Activated naive CD4-positive, alpha-beta T cell treated with anti-CD3 and anti-CD28 coated beads, Interleukin-2, amount 50 U/mL, for 24 hours (primary cell): ENCODE measurements at regions not wholly inside any gene's neighbourhood (a gene's known extent, or its start where the extent isn't known, plus 50 kb on each side); places are given as distances from the start of the nearest gene placed in this dataset.

Source experiments
- H3K27ac Mint-ChIP-seq: one replicate; pipeline ENCODE4 v1.8.0; 2021; ENCODE audit warnings: mild to moderate bottlenecking, mixed read lengths
- H3K27me3 Mint-ChIP-seq: one replicate; pipeline ENCODE4 v1.8.0; 2021; ENCODE audit warnings: mixed read lengths
- H3K36me3 Mint-ChIP-seq: one replicate; pipeline ENCODE4 v1.8.0; 2021; ENCODE audit warnings: mixed read lengths
- H3K4me1 Mint-ChIP-seq: one replicate; pipeline ENCODE4 v1.8.0; 2021; ENCODE audit warnings: mixed read lengths
- H3K4me3 Mint-ChIP-seq: one replicate; pipeline ENCODE4 v1.8.0; 2021; ENCODE audit warnings: mild to moderate bottlenecking, mixed read lengths
- H3K9me3 Mint-ChIP-seq: one replicate; pipeline ENCODE4 v1.8.0; 2021; ENCODE audit warnings: mixed read lengths

- H3K36me3 Mint-ChIP-seq: no peaks in the 10 kb centered on the region
- peaks cover 11% of the 10 kb centered on the region for H3K9me3 Mint-ChIP-seq
- H3K4me3 Mint-ChIP-seq: no peak overlapping the region
- no peaks in the 10 kb centered on the region for H3K27me3 Mint-ChIP-seq
- H3K4me1 Mint-ChIP-seq: no peaks in the 10 kb centered on the region
- no peak overlapping the region for H3K27ac Mint-ChIP-seq
Measured at GRCh38 chr14:28097585-28097984, 669.0 kb upstream of the FOXG1 start.

GRCh38 chr14:28098856-28099255 is 667.7 kb upstream of the FOXG1 start:
- Mint-ChIP-seq H3K9me3 (peaks cover 11% of the 10 kb centered on the region), H3K27ac (no peak overlapping the region), H3K4me1 (no peaks in the 10 kb centered on the region), H3K36me3 (no peaks in the 10 kb centered on the region), H3K27me3 (no peaks in the 10 kb centered on the region), H3K4me3 (no peak overlapping the region)

- Mint-ChIP-seq H3K27ac (no peak overlapping the region), H3K9me3 (peaks cover 2% of the 10 kb centered on the region), H3K4me3 (no peak overlapping the region), H3K4me1 (no peaks in the 10 kb centered on the region), H3K27me3 (no peaks in the 10 kb centered on the region), H3K36me3 (no peaks in the 10 kb centered on the region)
Measured at GRCh38 chr14:28102001-28102400, 664.6 kb upstream of the FOXG1 start.

- Mint-ChIP-seq H3K27ac (no peak overlapping the region), H3K36me3 (no peaks in the 10 kb centered on the region), H3K9me3 (no peaks in the 10 kb centered on the region), H3K4me3 (no peak overlapping the region), H3K27me3 (no peaks in the 10 kb centered on the region), H3K4me1 (no peaks in the 10 kb centered on the region)
Measured at GRCh38 chr14:28102814-28103213, 663.8 kb upstream of the FOXG1 start.

- no peak overlapping the region for H3K27ac Mint-ChIP-seq
- no peaks in the 10 kb centered on the region for H3K9me3 Mint-ChIP-seq
- H3K4me3 Mint-ChIP-seq: no peak overlapping the region
- no peaks in the 10 kb centered on the region for H3K4me1 Mint-ChIP-seq
- H3K36me3 Mint-ChIP-seq: no peaks in the 10 kb centered on the region
- no peaks in the 10 kb centered on the region for H3K27me3 Mint-ChIP-seq
Measured at GRCh38 chr14:28113311-28113710, 653.3 kb upstream of the FOXG1 start.

GRCh38 chr14:28116716-28117115 is 649.9 kb upstream of the FOXG1 start:
- H3K4me1 Mint-ChIP-seq: no peaks in the 10 kb centered on the region
- no peaks in the 10 kb centered on the region for H3K27me3 Mint-ChIP-seq
- no peak overlapping the region for H3K27ac Mint-ChIP-seq
- H3K36me3 Mint-ChIP-seq: no peaks in the 10 kb centered on the region
- H3K9me3 Mint-ChIP-seq: no peaks in the 10 kb centered on the region
- H3K4me3 Mint-ChIP-seq: no peak overlapping the region

- Mint-ChIP-seq H3K27ac (no peak overlapping the region), H3K36me3 (no peaks in the 10 kb centered on the region), H3K4me1 (no peaks in the 10 kb centered on the region), H3K4me3 (no peak overlapping the region), H3K9me3 (peaks cover 5% of the 10 kb centered on the region), H3K27me3 (no peaks in the 10 kb centered on the region)
Measured at GRCh38 chr14:28119849-28120248, 646.7 kb upstream of the FOXG1 start.

GRCh38 chr14:28120391-28120790 is 646.2 kb upstream of the FOXG1 start:
- no peak overlapping the region for H3K27ac Mint-ChIP-seq
- H3K9me3 Mint-ChIP-seq: peaks cover 5% of the 10 kb centered on the region
- H3K4me3 Mint-ChIP-seq: no peak overlapping the region
- H3K4me1 Mint-ChIP-seq: no peaks in the 10 kb centered on the region
- H3K27me3 Mint-ChIP-seq: no peaks in the 10 kb centered on the region
- no peaks in the 10 kb centered on the region for H3K36me3 Mint-ChIP-seq

- Mint-ChIP-seq H3K4me1 (no peaks in the 10 kb centered on the region), H3K4me3 (no peak overlapping the region), H3K9me3 (peaks cover 5% of the 10 kb centered on the region), H3K36me3 (no peaks in the 10 kb centered on the region), H3K27ac (no peak overlapping the region), H3K27me3 (no peaks in the 10 kb centered on the region)
Measured at GRCh38 chr14:28121512-28122297, 644.9 kb upstream of the FOXG1 start.

- Mint-ChIP-seq H3K4me3 (no peak overlapping the region), H3K4me1 (no peaks in the 10 kb centered on the region), H3K36me3 (no peaks in the 10 kb centered on the region), H3K27ac (no peak overlapping the region), H3K27me3 (no peaks in the 10 kb centered on the region), H3K9me3 (peaks cover 5% of the 10 kb centered on the region)
Measured at GRCh38 chr14:28130610-28131284, 635.8 kb upstream of the FOXG1 start.

GRCh38 chr14:28138341-28138740 is 628.2 kb upstream of the FOXG1 start:
- Mint-ChIP-seq H3K27ac (no peak overlapping the region), H3K27me3 (no peaks in the 10 kb centered on the region), H3K4me1 (no peaks in the 10 kb centered on the region), H3K9me3 (peaks cover 16% of the 10 kb centered on the region), H3K36me3 (no peaks in the 10 kb centered on the region), H3K4me3 (no peak overlapping the region)

- no peak overlapping the region for H3K4me3 Mint-ChIP-seq
- H3K36me3 Mint-ChIP-seq: no peaks in the 10 kb centered on the region
- H3K27ac Mint-ChIP-seq: no peak overlapping the region
- H3K9me3 Mint-ChIP-seq: peaks cover 11% of the 10 kb centered on the region
- no peaks in the 10 kb centered on the region for H3K27me3 Mint-ChIP-seq
- H3K4me1 Mint-ChIP-seq: no peaks in the 10 kb centered on the region
Measured at GRCh38 chr14:28141662-28142061, 624.9 kb upstream of the FOXG1 start.

- Mint-ChIP-seq H3K36me3 (no peaks in the 10 kb centered on the region), H3K4me3 (no peak overlapping the region), H3K4me1 (no peaks in the 10 kb centered on the region), H3K27ac (no peak overlapping the region), H3K27me3 (no peaks in the 10 kb centered on the region), H3K9me3 (peaks cover 11% of the 10 kb centered on the region)
Measured at GRCh38 chr14:28142400-28143015, 624.1 kb upstream of the FOXG1 start.

- no peaks in the 10 kb centered on the region for H3K4me1 Mint-ChIP-seq
- H3K9me3 Mint-ChIP-seq: peaks cover 5% of the 10 kb centered on the region
- H3K36me3 Mint-ChIP-seq: no peaks in the 10 kb centered on the region
- no peak overlapping the region for H3K4me3 Mint-ChIP-seq
- H3K27ac Mint-ChIP-seq: no peak overlapping the region
- H3K27me3 Mint-ChIP-seq: no peaks in the 10 kb centered on the region
Measured at GRCh38 chr14:28143316-28143715, 623.3 kb upstream of the FOXG1 start.

GRCh38 chr14:28151926-28152325 is 614.7 kb upstream of the FOXG1 start:
- H3K36me3 Mint-ChIP-seq: no peaks in the 10 kb centered on the region
- no peaks in the 10 kb centered on the region for H3K27me3 Mint-ChIP-seq
- no peak overlapping the region for H3K27ac Mint-ChIP-seq
- no peaks in the 10 kb centered on the region for H3K4me1 Mint-ChIP-seq
- no peaks in the 10 kb centered on the region for H3K9me3 Mint-ChIP-seq
- no peak overlapping the region for H3K4me3 Mint-ChIP-seq

- H3K4me1 Mint-ChIP-seq: no peaks in the 10 kb centered on the region
- H3K4me3 Mint-ChIP-seq: no peak overlapping the region
- no peaks in the 10 kb centered on the region for H3K9me3 Mint-ChIP-seq
- H3K27ac Mint-ChIP-seq: no peak overlapping the region
- no peaks in the 10 kb centered on the region for H3K36me3 Mint-ChIP-seq
- no peaks in the 10 kb centered on the region for H3K27me3 Mint-ChIP-seq
Measured at GRCh38 chr14:28152453-28153044, 614.0 kb upstream of the FOXG1 start.
